Right lobe of liver (tissue), 6 donors: ENCODE measurements at regions not wholly inside any gene's neighbourhood (a gene's known extent, or its start where the extent isn't known, plus 50 kb on each side); places are given as distances from the start of the nearest gene placed in this dataset.

Experiments used
- ATAC-seq, 4 donors: fragments of 200-7000 bp; cut with Tn5 transposase; one replicate each; pipeline ENCODE4 v1.9.1; 2020; ENCODE audit warnings: mild to moderate bottlenecking in 4 of 4, moderate library complexity in 4 of 4
- DNase-seq, 3 donors: peaks; one replicate each; pipeline ENCODE4 v3.0.0-alpha.2; 2020
- H3K27ac ChIP-seq, 3 donors: fragments of 200-600 bp; one replicate each; pipeline ENCODE4 v1.8.0; 2022
- H3K27me3 ChIP-seq, 2 donors: fragments of 200-600 bp; one replicate each; pipeline ENCODE4 v1.8.0; 2022
- H3K36me3 ChIP-seq, 4 donors: fragments of 200-600 bp; sonication (generic) in 1 of 4; one replicate each; pipeline versions ENCODE4 v1.5.1 to v1.8.0; 2017 to 2022; ENCODE audit warnings: control low read depth in 1 of 4
- H3K4me1 ChIP-seq, 4 donors: fragments of 200-600 bp; sonication (generic) in 1 of 4; one replicate each; pipeline versions ENCODE4 v1.5.1 to v1.8.0; 2017 to 2022; ENCODE audit warnings: control low read depth in 1 of 4
- H3K4me3 ChIP-seq, 3 donors: fragments of 200-600 bp; one replicate each; pipeline ENCODE4 v1.8.0; 2022
- H3K9me3 ChIP-seq, 4 donors: fragments of 200-600 bp; sonication (generic) in 1 of 4; one replicate each; pipeline versions ENCODE4 v1.5.1 to v1.8.0; 2017 to 2022; ENCODE audit warnings: control low read depth in 1 of 4
- CTCF ChIP-seq, 4 donors: fragments of 200-600 bp in 3 of 4; fragments of 450-650 bp in 1 of 4; IDR thresholded peaks; one replicate each; pipeline versions ENCODE4 v1.5.1 to v1.8.0; 2016 to 2022; ENCODE audit warnings: antibody characterized with exemption in 4 of 4, mild to moderate bottlenecking in 2 of 4
- POLR2A ChIP-seq: fragments of 450-650 bp; IDR thresholded peaks from one replicate; pipeline ENCODE4 v1.6.1; 2017; ENCODE audit warnings: antibody characterized with exemption, mild to moderate bottlenecking
- WGBS: methylation state at CpG from one replicate; pipeline ENCODE4 v1.1.6; 2018; ENCODE audit warnings: low coverage, low lambda C conversion rate; ENCODE audit not compliant: insufficient coverage; ENCODE audit errors: missing lambda C conversion rate; 5-methylcytosine and 5-hydroxymethylcytosine counted together
- intact Hi-C, 2 donors: fragments of 100-400 bp; cut with DNase I; formaldehyde crosslinking; loops; one replicate each; pipeline versions ENCODE4 v1.11.2 to v1.14.1; 2022
- donor health status: DM: no; HTN: yes; CAD: no.
- donor health status: DM: no; HTN: no; CAD: no.
- donor health status: DM: no; HTN: no; CAD: no.
- donor health status: DM: no; HTN: yes; CAD: no.
- donor health status: DM: no; HTN: yes; CAD: no.

GRCh38 chr13:29924482-29925350 is 74.3 kb upstream of the UBL3 start:
- H3K27me3 ChIP-seq, result no peaks in the 10 kb centered on the region
- DNase-seq (no peak), ATAC-seq (no peak)
- no peak overlapping the region for H3K4me3 ChIP-seq
- H3K36me3 ChIP-seq, result no peaks in the 10 kb centered on the region
- H3K9me3 ChIP-seq, result no peaks in the 10 kb centered on the region
- 15% methylated on average over 1 of the region's 12 CpGs for WGBS
- TF ChIP-seq POLR2A (no peak), CTCF (IDR thresholded peaks at IDR 0.05) (no peak)
- H3K4me1 ChIP-seq, result peaks cover 0 to 53% (median 17%) of the 10 kb centered on the region in 4 donors
- intact Hi-C loops, result no loop called here
- peak overlapping the region in 2 of 3 donors; percentile 68 to 80 for H3K27ac ChIP-seq

DNA sequence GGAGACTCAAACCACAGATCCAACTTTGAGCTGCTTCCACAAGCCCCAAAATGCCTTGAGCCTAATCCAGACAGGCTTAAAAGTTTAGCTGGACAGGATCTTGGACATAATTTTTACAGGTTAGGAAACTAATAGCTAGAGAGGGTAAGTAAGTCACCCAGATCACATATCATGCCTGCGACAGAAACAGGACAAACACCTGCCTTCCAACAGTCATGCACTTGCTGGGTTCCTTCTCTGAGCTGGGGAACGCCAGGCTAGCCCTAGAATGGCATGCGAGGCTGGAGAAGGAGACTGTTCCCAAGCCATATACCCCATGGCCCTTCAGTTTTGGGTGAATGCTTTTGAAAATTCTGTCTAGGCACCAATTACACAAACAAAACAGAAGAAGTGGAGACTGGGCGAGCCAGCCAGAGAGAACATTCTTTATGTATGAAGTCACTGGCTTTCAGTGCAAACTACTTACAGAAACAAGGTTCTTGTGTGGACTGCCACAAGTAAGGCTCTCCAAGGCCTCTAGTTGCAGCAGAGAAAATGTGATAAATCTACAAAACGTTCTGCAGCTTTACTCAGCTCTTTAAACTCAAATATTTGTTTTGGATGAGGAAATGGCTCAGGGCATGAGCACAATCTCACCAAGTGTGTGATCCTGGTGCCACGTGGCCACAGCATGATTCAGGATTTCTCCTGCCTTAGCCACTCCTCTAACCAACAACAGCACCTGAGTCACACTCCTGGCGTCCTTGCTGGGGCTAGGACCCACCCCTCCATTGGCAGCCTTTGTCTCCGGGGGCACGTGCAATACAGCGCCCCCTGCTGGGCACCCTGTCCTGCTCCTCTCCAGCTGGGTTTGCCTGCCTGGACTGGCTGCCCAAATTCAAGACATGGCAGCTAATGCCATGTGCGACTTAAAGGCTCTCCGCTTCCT is 73.4 kb upstream of the UBL3 start:
- peak; percentile 30 for TF ChIP-seq POLR2A
- TF ChIP-seq CTCF (IDR thresholded peaks at IDR 0.05), result peak; percentile 84 to 95 (median 90)

GRCh38 chr13:29922896-29923295 is 72.5 kb upstream of the UBL3 start:
- ATAC-seq, result no peak
- 96% methylated on average over 3 of the region's 3 CpGs for WGBS

More for the DNA sequence above, 73.4 kb upstream of the UBL3 start:
- Histone ChIP-seq H3K27ac (peak overlapping the region; percentile 13 to 88 (median 80)), H3K9me3 (no peaks in the 10 kb centered on the region), H3K27me3 (no peaks in the 10 kb centered on the region), H3K4me3 (no peak overlapping the region), H3K36me3 (no peaks in the 10 kb centered on the region), H3K4me1 (peaks cover 0 to 62% (median 22%) of the 10 kb centered on the region in 4 donors)
- intact Hi-C loops, result no loop called here
- 21% methylated on average over 10 of the region's 12 CpGs for WGBS
- peak; percentile 77 to 92 (median 82) for ATAC-seq
- peak; percentile 92 to 96 (median 95) for DNase-seq

More at GRCh38 chr13:29922896-29923295, 72.5 kb upstream of the UBL3 start:
- H3K36me3 ChIP-seq, result no peaks in the 10 kb centered on the region
- no peaks in the 10 kb centered on the region for H3K27me3 ChIP-seq
- H3K4me1 ChIP-seq, result peaks cover 0 to 67% (median 25%) of the 10 kb centered on the region in 4 donors
- TF ChIP-seq CTCF (IDR thresholded peaks at IDR 0.05) (no peak), POLR2A (no peak)
- peak overlapping the region; percentile 13 to 88 (median 80) for H3K27ac ChIP-seq
- intact Hi-C loops, result no loop called here
- DNase-seq, result no peak
- H3K9me3 ChIP-seq, result no peaks in the 10 kb centered on the region
- H3K4me3 ChIP-seq, result no peak overlapping the region
